Fibroblast of lung (primary cell): ENCODE measurements at regions not wholly inside any gene's neighbourhood (a gene's known extent, or its start where the extent isn't known, plus 50 kb on each side); places are given as distances from the start of the nearest gene placed in this dataset.

Source experiments
- EZH2 ChIP-seq: IDR thresholded peaks from 2 replicates; pipeline ENCODE4 v1.5.1; 2012; ENCODE audit warnings: low read length, control low read depth, mild to moderate bottlenecking; ENCODE audit errors: missing control alignments
- TF ChIP-seq, protein P1 (sequence below), 2 donors: IDR thresholded peaks in 1 of 2; conservative IDR thresholded peaks in 1 of 2; 1 replicate in 1 of 2; 2 replicates in 1 of 2; pipeline ENCODE4 v1.5.1; 2011 to 2012; ENCODE audit warnings: low read length in 2 of 2, control low read depth in 1 of 2, inconsistent platforms in 1 of 2, low read depth in 1 of 2, mild to moderate bottlenecking in 1 of 2

GRCh38 chrX:9279234-9279544 is 185.7 kb upstream of the TBL1X start:
- TF ChIP-seq, protein P1, sequence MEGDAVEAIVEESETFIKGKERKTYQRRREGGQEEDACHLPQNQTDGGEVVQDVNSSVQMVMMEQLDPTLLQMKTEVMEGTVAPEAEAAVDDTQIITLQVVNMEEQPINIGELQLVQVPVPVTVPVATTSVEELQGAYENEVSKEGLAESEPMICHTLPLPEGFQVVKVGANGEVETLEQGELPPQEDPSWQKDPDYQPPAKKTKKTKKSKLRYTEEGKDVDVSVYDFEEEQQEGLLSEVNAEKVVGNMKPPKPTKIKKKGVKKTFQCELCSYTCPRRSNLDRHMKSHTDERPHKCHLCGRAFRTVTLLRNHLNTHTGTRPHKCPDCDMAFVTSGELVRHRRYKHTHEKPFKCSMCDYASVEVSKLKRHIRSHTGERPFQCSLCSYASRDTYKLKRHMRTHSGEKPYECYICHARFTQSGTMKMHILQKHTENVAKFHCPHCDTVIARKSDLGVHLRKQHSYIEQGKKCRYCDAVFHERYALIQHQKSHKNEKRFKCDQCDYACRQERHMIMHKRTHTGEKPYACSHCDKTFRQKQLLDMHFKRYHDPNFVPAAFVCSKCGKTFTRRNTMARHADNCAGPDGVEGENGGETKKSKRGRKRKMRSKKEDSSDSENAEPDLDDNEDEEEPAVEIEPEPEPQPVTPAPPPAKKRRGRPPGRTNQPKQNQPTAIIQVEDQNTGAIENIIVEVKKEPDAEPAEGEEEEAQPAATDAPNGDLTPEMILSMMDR (conservative IDR thresholded peaks at IDR 0.05 in 1 of 2, IDR thresholded peaks at IDR 0.05 in 1 of 2; ENCODE audit: low read depth in 1 of 2, low read length in 2 of 2): no peak
- no peak for TF ChIP-seq EZH2
